ENCODE measurements at regions not wholly inside any gene's neighbourhood (a gene's known extent, or its start where the extent isn't known, plus 50 kb on each side); places are given as distances from the start of the nearest gene placed in this dataset.

DNA sequence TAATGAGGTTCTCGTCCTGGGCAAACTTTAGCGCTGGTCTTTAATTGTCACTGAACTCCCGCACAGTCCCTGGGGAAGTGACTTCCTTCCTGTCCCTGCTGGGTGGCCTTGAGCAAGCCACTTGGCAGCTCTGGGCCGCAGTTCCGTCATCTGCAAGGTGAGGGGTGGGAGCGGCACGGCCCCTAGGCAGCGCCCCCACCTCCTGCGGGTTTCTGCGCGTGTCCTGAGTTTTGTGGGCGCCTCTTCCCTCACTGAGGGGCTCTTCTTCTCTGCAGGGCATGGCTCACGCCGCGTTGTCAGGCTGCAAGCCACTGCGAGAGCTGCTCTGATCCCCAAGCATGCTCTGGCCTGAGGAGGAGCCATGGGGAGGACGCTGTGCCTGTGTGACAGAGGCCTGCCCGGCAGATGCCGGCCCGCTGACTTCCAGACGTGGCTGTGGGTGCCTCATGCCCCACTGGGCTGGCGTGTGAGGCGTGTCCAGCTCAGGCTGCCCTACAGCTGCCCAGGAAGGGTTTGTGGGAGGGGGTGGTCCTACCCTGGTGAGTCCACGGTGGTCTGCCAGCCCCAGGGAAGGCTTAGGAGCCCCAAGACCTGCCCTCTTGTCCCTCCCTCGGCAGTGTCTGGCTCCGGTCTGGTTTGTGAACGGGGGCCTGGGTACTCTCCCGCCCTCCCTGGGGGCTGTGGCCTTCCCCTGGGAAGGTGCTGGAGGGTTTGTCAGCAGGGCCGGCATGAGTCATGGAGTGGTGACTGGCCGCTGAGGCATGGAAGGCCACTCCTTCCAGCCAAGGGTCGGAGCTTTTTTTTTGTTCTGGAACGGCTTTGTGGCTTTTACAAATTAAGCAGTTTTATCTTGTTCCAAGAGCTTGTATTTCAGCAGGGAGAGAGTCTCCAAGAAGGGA lies 182.0 kb downstream of the SEC14L1 start (continued):
- peak; percentile 41; the same call in 1 of the 2 replicates for TF ChIP-seq HIVEP1 (CRISPR knock-in tag; IDR thresholded peaks at IDR 0.05)
- no peak for TF ChIP-seq SETDB1 (CRISPR knock-in tag; IDR thresholded peaks at IDR 0.05; ENCODE audit: borderline replicate concordance)
- TF ChIP-seq, protein P1, sequence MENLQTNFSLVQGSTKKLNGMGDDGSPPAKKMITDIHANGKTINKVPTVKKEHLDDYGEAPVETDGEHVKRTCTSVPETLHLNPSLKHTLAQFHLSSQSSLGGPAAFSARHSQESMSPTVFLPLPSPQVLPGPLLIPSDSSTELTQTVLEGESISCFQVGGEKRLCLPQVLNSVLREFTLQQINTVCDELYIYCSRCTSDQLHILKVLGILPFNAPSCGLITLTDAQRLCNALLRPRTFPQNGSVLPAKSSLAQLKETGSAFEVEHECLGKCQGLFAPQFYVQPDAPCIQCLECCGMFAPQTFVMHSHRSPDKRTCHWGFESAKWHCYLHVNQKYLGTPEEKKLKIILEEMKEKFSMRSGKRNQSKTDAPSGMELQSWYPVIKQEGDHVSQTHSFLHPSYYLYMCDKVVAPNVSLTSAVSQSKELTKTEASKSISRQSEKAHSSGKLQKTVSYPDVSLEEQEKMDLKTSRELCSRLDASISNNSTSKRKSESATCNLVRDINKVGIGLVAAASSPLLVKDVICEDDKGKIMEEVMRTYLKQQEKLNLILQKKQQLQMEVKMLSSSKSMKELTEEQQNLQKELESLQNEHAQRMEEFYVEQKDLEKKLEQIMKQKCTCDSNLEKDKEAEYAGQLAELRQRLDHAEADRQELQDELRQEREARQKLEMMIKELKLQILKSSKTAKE (CRISPR knock-in tag; IDR thresholded peaks at IDR 0.05; ENCODE audit: borderline replicate concordance), result no peak
- TF ChIP-seq, protein P2, sequence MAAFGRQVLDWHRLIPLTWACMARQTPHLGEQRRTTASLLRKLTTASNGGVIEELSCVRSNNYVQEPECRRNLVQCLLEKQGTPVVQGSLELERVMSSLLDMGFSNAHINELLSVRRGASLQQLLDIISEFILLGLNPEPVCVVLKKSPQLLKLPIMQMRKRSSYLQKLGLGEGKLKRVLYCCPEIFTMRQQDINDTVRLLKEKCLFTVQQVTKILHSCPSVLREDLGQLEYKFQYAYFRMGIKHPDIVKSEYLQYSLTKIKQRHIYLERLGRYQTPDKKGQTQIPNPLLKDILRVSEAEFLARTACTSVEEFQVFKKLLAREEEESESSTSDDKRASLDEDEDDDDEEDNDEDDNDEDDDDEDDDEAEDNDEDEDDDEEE (CRISPR knock-in tag; IDR thresholded peaks at IDR 0.05), result 0 out of 2 replicates have a peak, but pooled peaks have one; percentile 56
- TF ChIP-seq MAF1 (CRISPR knock-in tag; IDR thresholded peaks at IDR 0.05; ENCODE audit: borderline replicate concordance), result no peak
- no peak for TF ChIP-seq ZNF619 (CRISPR knock-in tag; IDR thresholded peaks at IDR 0.05)
- no peak for TF ChIP-seq TBL1XR1 (IDR thresholded peaks at IDR 0.05; ENCODE audit: borderline replicate concordance, low read length, partially characterized antibody)
- TF ChIP-seq ZMYM2 (CRISPR knock-in tag; IDR thresholded peaks at IDR 0.05), result no peak
- TF ChIP-seq, protein P3, sequence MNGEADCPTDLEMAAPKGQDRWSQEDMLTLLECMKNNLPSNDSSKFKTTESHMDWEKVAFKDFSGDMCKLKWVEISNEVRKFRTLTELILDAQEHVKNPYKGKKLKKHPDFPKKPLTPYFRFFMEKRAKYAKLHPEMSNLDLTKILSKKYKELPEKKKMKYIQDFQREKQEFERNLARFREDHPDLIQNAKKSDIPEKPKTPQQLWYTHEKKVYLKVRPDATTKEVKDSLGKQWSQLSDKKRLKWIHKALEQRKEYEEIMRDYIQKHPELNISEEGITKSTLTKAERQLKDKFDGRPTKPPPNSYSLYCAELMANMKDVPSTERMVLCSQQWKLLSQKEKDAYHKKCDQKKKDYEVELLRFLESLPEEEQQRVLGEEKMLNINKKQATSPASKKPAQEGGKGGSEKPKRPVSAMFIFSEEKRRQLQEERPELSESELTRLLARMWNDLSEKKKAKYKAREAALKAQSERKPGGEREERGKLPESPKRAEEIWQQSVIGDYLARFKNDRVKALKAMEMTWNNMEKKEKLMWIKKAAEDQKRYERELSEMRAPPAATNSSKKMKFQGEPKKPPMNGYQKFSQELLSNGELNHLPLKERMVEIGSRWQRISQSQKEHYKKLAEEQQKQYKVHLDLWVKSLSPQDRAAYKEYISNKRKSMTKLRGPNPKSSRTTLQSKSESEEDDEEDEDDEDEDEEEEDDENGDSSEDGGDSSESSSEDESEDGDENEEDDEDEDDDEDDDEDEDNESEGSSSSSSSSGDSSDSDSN (CRISPR knock-in tag; IDR thresholded peaks at IDR 0.05), result peak; percentile 33; the same call in 1 of the 2 replicates
- no peak for TF ChIP-seq ZNF124 (CRISPR knock-in tag; IDR thresholded peaks at IDR 0.05)
- TF ChIP-seq PHF8 (CRISPR knock-in tag; IDR thresholded peaks at IDR 0.05), result peak; percentile 32; the same call in 1 of the 2 replicates
- TF ChIP-seq RAD21 (CRISPR knock-in tag; IDR thresholded peaks at IDR 0.05), result no peak
- TF ChIP-seq NR1H2 (CRISPR knock-in tag; IDR thresholded peaks at IDR 0.05; ENCODE audit: borderline replicate concordance, low read depth), result no peak
- TF ChIP-seq TAF1 (CRISPR knock-in tag; IDR thresholded peaks at IDR 0.05), result no peak
- TF ChIP-seq ZNF775 (CRISPR knock-in tag; IDR thresholded peaks at IDR 0.05; ENCODE audit: borderline replicate concordance), result no peak
- TF ChIP-seq, protein P4, sequence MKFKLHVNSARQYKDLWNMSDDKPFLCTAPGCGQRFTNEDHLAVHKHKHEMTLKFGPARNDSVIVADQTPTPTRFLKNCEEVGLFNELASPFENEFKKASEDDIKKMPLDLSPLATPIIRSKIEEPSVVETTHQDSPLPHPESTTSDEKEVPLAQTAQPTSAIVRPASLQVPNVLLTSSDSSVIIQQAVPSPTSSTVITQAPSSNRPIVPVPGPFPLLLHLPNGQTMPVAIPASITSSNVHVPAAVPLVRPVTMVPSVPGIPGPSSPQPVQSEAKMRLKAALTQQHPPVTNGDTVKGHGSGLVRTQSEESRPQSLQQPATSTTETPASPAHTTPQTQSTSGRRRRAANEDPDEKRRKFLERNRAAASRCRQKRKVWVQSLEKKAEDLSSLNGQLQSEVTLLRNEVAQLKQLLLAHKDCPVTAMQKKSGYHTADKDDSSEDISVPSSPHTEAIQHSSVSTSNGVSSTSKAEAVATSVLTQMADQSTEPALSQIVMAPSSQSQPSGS (CRISPR knock-in tag; IDR thresholded peaks at IDR 0.05), result no peak
- no peak for TF ChIP-seq ZBTB20 (CRISPR knock-in tag; IDR thresholded peaks at IDR 0.05; ENCODE audit: borderline replicate concordance, low read depth)
- peak; percentile 79 for TF ChIP-seq ZBTB38 (CRISPR knock-in tag; IDR thresholded peaks at IDR 0.05)
- TF ChIP-seq KLF9 (CRISPR knock-in tag; IDR thresholded peaks at IDR 0.05; ENCODE audit: low read depth), result no peak
- TF ChIP-seq ZNF253 (CRISPR knock-in tag; IDR thresholded peaks at IDR 0.05; ENCODE audit: borderline replicate concordance), result no peak

Measured in HepG2 (cell line).